HUES6 (cell line): ENCODE measurements at regions not wholly inside any gene's neighbourhood (a gene's known extent, or its start where the extent isn't known, plus 50 kb on each side); places are given as distances from the start of the nearest gene placed in this dataset.

Source experiments
- H3K27ac ChIP-seq: 2 replicates; pipeline ENCODE4 v1.7.0; 2013; ENCODE audit warnings: low read depth, mild to moderate bottlenecking, low read length, inconsistent platforms
- H3K27me3 ChIP-seq: 2 replicates; pipeline ENCODE4 v1.6.1; 2013; ENCODE audit warnings: low read length; ENCODE audit not compliant: control insufficient read depth, insufficient read depth
- H3K36me3 ChIP-seq: 2 replicates; pipeline ENCODE4 v1.6.1; 2013; ENCODE audit warnings: low read length; ENCODE audit not compliant: control insufficient read depth, insufficient read depth
- H3K4me1 ChIP-seq: 2 replicates; pipeline ENCODE4 v1.6.1; 2013; ENCODE audit warnings: low read length; ENCODE audit not compliant: control insufficient read depth, insufficient read depth
- H3K4me3 ChIP-seq: 2 replicates; pipeline ENCODE4 v1.5.1; 2013; ENCODE audit warnings: low read depth, low read length
- H3K9ac ChIP-seq: one replicate; pipeline ENCODE4 v1.6.1; 2013; ENCODE audit warnings: mild to moderate bottlenecking, low read length
- H3K9me3 ChIP-seq: 2 replicates; pipeline ENCODE4 v1.6.1; 2013; ENCODE audit warnings: low read depth, low read length; ENCODE audit not compliant: control insufficient read depth, insufficient read depth

GRCh38 chr20:39939241-39939865, 749.7 kb downstream of the MAFB start:
- Histone ChIP-seq H3K27ac (no peak overlapping the region), H3K27me3 (no peaks in the 10 kb centered on the region), H3K4me1 (no peaks in the 10 kb centered on the region), H3K36me3 (no peaks in the 10 kb centered on the region), H3K4me3 (no peak overlapping the region), H3K9me3 (no peaks in the 10 kb centered on the region; the same call in 1 of the 2 replicates), H3K9ac (no peak overlapping the region)

GRCh38 chr20:39936401-39936800, 752.6 kb downstream of the MAFB start:
- H3K9ac ChIP-seq = no peak overlapping the region
- no peaks in the 10 kb centered on the region for H3K27me3 ChIP-seq

GRCh38 chr20:39935901-39936300, 753.1 kb downstream of the MAFB start:
- H3K4me3 ChIP-seq = no peak overlapping the region
- H3K9ac ChIP-seq = no peak overlapping the region
- no peak overlapping the region for H3K27ac ChIP-seq
- H3K4me1 ChIP-seq = no peaks in the 10 kb centered on the region
- no peaks in the 10 kb centered on the region; the same call in 1 of the 2 replicates for H3K9me3 ChIP-seq
- no peaks in the 10 kb centered on the region for H3K36me3 ChIP-seq
- H3K27me3 ChIP-seq = no peaks in the 10 kb centered on the region

More at GRCh38 chr20:39936401-39936800, 752.6 kb downstream of the MAFB start:
- H3K4me1 ChIP-seq = no peaks in the 10 kb centered on the region
- H3K36me3 ChIP-seq = no peaks in the 10 kb centered on the region
- H3K27ac ChIP-seq = no peak overlapping the region
- no peak overlapping the region for H3K4me3 ChIP-seq
- H3K9me3 ChIP-seq = no peaks in the 10 kb centered on the region; the same call in 1 of the 2 replicates

- Histone ChIP-seq H3K4me1 (no peaks in the 10 kb centered on the region; the same call in 1 of the 2 replicates), H3K27ac (no peak overlapping the region), H3K9ac (no peak overlapping the region), H3K27me3 (no peaks in the 10 kb centered on the region), H3K36me3 (no peaks in the 10 kb centered on the region), H3K4me3 (no peak overlapping the region), H3K9me3 (no peaks in the 10 kb centered on the region)
Measured at GRCh38 chr20:39916236-39916765, 772.7 kb downstream of the MAFB start.

- H3K36me3 ChIP-seq = no peaks in the 10 kb centered on the region
- no peaks in the 10 kb centered on the region; the same call in 1 of the 2 replicates for H3K4me1 ChIP-seq
- H3K9ac ChIP-seq = no peak overlapping the region
- H3K9me3 ChIP-seq = no peaks in the 10 kb centered on the region
- H3K4me3 ChIP-seq = no peak overlapping the region
- H3K27ac ChIP-seq = no peak overlapping the region
- no peaks in the 10 kb centered on the region for H3K27me3 ChIP-seq
Measured at GRCh38 chr20:39913274-39913673, 775.8 kb downstream of the MAFB start.

GRCh38 chr20:39911497-39911896, 777.5 kb downstream of the MAFB start:
- Histone ChIP-seq H3K27ac (no peak overlapping the region), H3K4me1 (no peaks in the 10 kb centered on the region; the same call in 1 of the 2 replicates), H3K36me3 (no peaks in the 10 kb centered on the region), H3K4me3 (no peak overlapping the region), H3K9me3 (no peaks in the 10 kb centered on the region), H3K9ac (no peak overlapping the region), H3K27me3 (no peaks in the 10 kb centered on the region)

- H3K36me3 ChIP-seq = no peaks in the 10 kb centered on the region
- no peak overlapping the region for H3K27ac ChIP-seq
- H3K4me1 ChIP-seq = no peaks in the 10 kb centered on the region
- no peak overlapping the region for H3K9ac ChIP-seq
- no peak overlapping the region for H3K4me3 ChIP-seq
- no peaks in the 10 kb centered on the region for H3K9me3 ChIP-seq
- H3K27me3 ChIP-seq = no peaks in the 10 kb centered on the region
Measured at GRCh38 chr20:39910536-39910935, 778.5 kb downstream of the MAFB start.

- no peaks in the 10 kb centered on the region for H3K4me1 ChIP-seq
- no peaks in the 10 kb centered on the region for H3K36me3 ChIP-seq
- H3K4me3 ChIP-seq = no peak overlapping the region
- no peaks in the 10 kb centered on the region for H3K27me3 ChIP-seq
- no peak overlapping the region for H3K27ac ChIP-seq
- H3K9ac ChIP-seq = no peak overlapping the region
- no peaks in the 10 kb centered on the region for H3K9me3 ChIP-seq
Measured at GRCh38 chr20:39909447-39909846, 779.6 kb downstream of the MAFB start.

- H3K9me3 ChIP-seq = no peaks in the 10 kb centered on the region
- no peak overlapping the region for H3K27ac ChIP-seq
- H3K4me3 ChIP-seq = no peak overlapping the region
- no peaks in the 10 kb centered on the region for H3K27me3 ChIP-seq
- no peaks in the 10 kb centered on the region for H3K36me3 ChIP-seq
- H3K9ac ChIP-seq = no peak overlapping the region
- peaks cover 16% of the 10 kb centered on the region; the same call in 1 of the 2 replicates for H3K4me1 ChIP-seq
Measured at GRCh38 chr20:39904476-39905112, 784.4 kb downstream of the MAFB start.

GRCh38 chr20:39903806-39904465, 785.1 kb downstream of the MAFB start:
- Histone ChIP-seq H3K9me3 (no peaks in the 10 kb centered on the region), H3K27ac (no peak overlapping the region), H3K4me3 (no peak overlapping the region), H3K36me3 (no peaks in the 10 kb centered on the region), H3K9ac (no peak overlapping the region), H3K27me3 (no peaks in the 10 kb centered on the region), H3K4me1 (peaks cover 20% of the 10 kb centered on the region; the same call in 1 of the 2 replicates)

- no peak overlapping the region for H3K4me3 ChIP-seq
- H3K9me3 ChIP-seq = no peaks in the 10 kb centered on the region
- no peak overlapping the region for H3K9ac ChIP-seq
- H3K36me3 ChIP-seq = no peaks in the 10 kb centered on the region
- H3K27me3 ChIP-seq = no peaks in the 10 kb centered on the region
- no peak overlapping the region for H3K27ac ChIP-seq
- peaks cover 27% of the 10 kb centered on the region; the same call in 1 of the 2 replicates for H3K4me1 ChIP-seq
Measured at GRCh38 chr20:39899881-39900280, 789.2 kb downstream of the MAFB start.
